GM18907 (cell line): ENCODE measurements at regions not wholly inside any gene's neighbourhood (a gene's known extent, or its start where the extent isn't known, plus 50 kb on each side); places are given as distances from the start of the nearest gene placed in this dataset.

Source experiments
- ATAC-seq: cut with Tn5 transposase; IDR thresholded peaks from one replicate; pipeline ENCODE4 v1.9.1; 2021; ENCODE audit warnings: mild to moderate bottlenecking, moderate library complexity; ENCODE audit not compliant: unreplicated experiment

DNA sequence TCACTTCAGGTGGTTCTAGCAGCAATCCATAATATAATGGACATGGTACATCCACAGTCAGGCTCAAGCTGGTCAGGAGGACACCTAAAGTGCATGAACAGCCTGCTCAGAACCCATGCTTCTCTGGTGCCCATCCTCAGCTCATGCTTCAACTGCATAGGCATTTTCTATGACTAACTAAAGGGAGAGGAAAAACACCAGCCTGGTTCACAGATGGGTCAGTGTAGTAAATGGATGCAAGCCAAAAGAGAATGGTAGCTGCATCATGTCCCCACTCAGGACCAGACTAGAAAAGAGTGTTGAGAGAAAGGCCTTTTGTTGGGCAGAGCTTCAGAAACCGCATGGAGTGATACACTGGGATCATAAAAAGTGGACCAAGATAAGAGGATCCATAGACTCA, 556.6 kb downstream of the TLE1 start:
- no peak for ATAC-seq

DNA sequence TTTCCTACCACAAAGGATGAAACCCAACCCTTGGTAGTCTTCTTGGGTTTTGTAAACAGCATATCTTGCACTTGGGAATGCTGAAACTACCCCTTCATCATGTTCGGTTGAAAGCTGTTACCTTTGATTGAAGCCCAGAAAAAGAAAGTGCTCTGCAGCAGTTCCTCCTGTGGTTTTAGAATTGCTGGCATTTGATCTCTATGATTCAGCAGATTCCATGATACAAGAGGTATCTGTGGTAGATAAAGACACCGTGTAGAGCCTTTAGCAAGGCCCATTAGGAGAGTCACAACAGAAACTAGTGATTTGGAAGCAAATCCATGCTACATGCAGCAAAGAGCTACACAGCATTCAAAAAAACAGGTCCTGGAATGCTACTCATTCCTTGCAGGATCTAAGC, 557.0 kb downstream of the TLE1 start:
- ATAC-seq, result no peak

DNA sequence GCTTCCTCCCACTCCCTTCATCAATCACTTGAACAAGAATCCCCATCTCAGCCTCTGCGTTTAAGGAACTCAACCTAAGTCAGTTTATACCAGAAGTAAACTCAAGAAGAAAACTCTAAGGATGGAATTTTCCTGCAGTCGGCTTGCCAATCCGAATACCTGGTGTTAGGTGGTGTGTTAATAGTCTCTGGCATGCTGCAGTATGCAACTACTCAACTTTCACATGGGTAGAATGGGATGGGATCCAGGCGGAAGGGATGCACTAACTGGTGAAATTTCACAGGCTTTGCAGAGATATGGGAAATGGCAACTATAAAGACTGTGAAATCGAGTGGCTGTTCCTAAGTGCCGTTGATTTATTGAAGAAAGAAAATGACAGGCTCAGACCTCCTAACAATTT, 560.6 kb downstream of the TLE1 start:
- ATAC-seq, result no peak

DNA sequence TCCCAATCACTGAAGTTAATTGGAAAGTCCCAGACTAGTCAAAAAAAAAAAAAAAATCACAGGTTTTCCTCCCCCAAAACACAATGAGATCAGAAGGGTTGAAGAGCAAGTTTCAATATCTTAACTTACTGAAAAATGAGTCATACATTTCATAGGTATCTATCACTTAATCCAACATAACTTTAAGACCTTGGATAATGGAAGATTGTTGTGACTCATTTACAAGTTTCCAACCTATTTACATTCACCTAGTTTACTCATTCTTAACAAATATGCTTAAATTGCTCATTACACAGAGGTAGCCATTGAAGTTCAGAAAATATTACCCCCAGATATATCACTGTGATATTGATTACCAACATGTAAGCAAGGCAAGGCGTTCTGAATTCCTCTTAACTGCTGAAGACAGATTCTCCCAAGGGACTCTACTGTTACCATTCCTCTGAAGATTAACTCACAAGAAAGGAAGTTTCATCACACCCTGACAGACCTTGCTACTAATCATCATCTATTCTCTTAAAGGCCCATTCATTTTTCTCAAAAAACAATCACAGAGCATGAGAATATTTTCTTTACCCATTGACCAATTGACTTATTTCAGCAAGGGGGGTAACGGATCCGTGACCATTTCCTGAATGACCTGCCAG, 563.8 kb downstream of the TLE1 start:
- no peak for ATAC-seq

DNA sequence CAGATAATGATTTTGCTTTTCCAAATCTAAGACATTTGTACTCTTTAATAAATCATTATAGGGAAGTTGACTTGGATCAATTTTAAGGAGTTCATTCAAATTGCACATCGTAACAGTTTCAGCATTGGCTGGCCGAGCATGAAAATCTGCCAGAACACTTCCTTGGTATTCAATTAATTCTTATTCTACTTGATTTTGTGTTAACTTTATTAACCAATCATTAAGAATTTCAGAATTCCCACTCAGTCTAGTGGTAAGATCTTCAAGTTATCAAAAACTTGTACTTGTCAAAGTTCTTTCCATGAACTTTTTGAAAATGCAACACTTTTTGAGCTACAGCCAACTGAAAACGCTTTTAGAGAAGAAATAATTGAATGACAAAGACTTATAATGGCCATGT, 565.8 kb downstream of the TLE1 start:
- ATAC-seq, result no peak

DNA sequence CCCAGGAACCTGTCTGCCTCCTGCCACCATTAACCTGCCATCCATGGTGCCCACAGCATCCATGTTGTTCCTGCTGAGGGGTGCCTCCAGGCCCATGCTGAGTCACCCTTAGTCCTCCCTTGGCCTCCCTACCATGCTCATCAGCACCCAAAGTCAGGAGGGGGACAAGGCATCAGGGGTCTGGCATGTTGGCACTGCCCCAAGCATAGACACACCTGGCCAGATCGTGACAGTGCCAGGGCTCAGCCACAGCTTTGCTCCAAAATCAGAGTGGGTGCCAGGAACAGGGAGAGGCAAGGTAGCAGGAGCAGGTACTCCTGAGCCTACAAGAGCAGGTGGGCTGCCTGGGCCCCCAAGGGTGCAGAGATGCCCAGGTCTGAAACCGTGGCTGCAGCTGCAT, 566.6 kb downstream of the TLE1 start:
- ATAC-seq, result no peak

DNA sequence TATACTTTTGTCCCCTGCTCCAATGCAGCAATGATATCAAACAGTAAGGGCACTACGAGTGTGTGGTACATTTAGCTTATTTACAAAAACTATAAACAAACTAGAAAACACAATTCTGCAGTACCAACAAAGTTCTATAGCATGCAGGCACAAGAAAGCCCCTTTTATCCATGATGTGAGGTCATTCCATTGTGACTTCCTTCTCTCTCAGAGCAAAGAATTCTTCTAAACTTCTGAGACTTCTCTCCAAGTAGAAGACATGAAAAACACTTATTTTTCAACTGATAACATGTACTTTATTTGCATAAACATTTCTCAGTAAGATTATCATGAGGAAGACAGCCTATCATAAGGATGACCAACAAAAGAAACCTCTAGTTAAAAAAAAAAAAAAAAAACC, 569.8 kb downstream of the TLE1 start:
- no peak for ATAC-seq

DNA sequence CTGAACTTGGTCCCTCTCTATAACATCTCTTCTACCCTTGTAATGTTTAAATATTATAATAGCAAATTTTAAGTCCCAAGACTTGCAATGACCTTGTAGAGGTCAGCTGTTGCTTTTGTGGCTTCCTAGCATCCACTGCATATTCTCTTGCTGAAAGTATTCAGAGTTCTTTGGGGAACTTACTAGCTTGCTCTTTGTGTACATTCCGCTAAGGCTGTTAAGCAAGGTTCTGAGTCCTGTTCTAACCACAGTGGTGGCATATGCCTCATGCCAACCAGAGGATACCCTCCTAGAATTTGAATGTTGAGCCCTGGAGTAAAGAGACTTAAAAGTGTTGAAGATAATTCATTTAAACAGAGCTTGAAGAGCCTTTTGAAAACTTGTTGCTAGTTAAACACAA, 570.9 kb downstream of the TLE1 start:
- no peak for ATAC-seq

DNA sequence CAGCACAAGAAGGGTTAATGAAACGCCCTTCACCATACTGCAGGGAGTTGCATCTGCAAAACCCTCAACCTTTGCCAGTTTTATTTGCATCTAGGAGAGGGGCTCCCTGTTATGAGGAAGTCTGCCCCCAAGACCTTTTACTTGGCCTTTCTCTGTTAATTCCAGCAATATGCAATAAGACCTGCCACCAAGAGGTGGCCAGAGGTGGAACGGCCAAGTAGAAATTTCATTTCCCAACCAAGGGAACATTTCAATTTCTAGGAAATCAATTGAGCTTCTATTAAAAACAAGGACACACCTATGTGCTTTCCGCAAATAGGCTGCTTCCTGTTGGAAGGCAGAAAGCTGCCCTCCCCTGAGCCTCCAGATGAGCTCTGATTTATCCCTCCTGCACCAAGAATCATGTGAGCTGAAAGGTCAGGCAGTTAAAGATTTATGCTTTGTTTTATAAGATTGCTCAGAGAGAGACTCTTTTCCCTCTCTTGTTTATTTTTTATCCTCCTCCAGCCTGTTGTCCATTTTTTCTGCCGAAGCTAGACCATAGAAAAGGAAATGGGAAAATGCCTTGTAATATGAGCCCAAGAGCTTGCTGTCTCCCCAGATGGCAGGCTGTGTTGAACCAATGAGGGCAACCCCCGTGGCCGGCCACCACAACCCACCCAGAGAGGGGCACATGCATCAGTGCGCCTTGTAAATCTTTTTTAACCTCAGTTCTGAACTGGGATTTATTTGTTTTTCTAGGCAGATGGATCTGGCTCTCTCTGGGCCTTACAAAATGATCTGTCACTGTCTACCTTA, 572.8 kb downstream of the TLE1 start:
- no peak for ATAC-seq

DNA sequence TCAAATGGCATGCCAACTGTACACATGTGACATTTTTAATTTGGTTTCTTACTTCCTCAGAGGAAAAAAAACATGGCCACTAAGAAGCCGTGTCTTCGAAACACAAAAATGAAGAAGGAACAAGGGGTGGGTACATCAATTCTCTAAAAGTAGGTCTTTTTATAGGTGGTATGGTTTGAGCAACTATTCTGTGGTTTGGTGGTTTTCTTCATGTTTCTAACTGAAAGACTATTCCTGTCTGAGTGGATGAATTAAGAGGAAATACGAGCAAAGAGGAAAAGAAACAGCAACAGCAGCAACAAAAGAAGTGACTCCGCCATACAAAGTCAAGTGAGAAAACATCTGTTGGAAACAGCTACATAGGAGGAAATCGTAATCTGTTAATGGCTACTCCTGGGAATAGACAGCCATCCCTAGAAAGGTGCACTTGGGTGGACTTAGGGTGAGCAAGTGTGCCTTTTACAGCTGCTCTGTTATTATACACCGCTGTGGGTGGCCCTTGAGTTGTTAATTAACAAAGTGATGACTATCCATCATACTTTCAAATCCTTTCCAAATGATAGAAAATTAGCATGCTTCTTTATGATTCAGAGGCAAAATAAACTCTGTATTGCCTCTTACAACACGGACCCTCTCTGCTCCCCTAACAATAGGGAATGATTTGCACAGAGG, 575.8 kb downstream of the TLE1 start:
- ATAC-seq, result no peak

DNA sequence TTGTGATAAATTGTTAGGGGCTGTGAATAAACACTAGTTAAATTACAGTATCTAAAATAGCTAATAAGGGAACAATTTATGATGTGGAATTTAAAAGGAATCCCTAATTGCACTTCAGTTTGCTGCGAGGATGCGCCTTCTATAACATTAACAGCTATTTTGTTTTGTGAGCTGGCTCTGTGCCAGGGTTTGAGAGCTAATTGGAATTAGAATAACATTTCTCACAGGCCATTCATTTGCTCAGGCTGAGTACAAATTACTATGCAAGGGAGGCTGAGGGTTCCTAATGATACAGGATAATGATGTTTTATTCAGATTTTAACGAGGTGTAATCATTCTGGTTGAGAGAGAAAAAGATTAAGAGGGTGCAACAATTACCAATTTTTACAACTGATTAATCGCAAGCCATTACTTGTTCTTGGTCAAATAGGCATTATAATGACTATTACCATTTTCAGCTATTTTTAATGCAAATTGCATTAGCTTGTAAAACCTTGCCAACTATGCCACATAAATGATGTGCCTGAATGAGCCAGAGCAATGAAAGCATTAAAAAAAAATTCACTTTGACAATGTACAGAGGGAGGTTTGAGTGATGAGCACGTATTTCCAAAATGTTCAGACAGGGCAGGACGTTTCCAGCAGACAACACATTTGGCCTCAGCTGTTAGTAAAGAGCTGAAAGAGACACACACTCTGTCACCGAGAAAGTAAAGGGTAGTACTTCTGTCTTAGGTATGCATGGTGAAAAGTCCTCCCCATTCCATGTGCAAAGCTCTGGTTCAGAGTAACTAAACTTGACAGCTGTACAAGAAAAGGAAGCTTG, 576.5 kb downstream of the TLE1 start:
- no peak for ATAC-seq

DNA sequence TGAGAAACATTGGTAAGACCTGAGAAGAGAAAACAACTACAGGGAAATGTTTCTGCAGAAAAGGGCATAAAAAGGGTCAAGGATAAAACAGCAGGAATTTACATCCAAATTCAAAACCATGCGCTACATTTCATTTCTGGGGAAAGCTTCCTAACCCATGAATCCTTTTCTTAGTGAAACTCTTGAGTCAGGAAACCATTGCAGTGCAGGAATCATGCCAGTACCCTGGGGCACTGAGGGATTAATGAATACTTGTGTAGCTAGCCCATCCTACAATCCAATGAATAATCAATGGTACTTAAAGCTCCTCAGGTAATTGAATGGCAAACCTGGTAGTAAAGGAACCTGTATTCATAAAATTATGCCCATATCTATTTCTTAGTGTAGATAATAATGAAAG, 580.5 kb downstream of the TLE1 start:
- ATAC-seq, result no peak

DNA sequence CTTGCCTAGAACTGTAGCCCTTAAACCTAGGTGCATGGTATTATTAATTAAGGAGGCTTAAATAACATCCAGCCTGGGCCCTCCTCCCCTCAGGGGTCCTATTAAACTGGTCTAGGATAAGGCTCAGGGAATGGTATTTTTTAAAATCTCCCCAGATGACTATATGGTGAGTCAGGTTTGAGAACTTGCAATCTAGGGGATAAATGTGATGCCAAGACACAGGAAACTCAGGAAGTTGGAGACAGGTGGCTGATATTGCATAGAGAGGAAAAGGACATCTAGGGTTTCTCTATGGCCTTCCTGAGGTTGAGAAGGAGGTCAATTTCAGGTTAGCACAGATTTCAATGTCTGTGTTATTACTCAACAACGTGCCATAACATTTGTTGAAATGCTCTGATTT, 581.0 kb downstream of the TLE1 start:
- no peak for ATAC-seq

DNA sequence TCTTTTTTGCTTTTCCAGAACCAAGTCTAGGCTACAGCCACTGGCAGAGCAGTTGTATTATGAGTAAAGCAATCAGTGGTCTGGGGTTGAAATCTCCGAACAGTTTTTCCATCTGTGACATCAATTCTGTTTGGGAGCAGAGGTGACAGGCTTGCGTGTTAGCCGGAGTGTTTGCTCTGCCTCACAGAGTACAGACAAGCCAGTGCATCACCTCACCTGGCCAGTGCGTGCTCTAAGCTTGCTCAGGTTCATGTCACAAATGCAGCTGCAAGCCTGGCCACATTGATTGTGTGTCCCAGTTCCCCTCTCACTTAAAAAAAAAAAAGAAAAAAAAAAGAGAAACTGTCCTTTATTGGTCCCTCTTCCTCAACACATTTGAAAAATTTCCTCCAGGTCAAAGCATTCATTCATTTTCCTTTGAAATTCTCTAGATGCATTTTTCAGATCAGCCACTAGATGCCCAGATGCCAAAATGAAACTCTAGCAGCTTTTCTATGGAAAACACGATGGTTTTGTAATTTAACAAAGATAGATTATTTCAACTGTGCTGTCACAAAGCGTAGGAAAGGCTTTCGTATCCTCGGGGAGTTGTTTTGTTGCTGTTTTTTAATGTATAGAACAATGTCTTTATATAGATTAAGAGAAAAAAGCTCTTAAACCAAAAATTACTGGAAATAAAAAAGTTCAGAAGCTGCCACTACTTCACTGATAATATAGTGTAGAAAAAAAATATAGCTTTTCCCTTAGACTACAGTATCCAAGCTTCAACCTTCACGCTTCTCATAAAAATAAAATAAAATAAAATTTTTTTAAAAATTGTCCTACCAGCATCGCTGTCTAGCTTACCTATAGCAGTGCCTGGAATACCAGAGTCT, 585.5 kb downstream of the TLE1 start:
- ATAC-seq, result no peak

DNA sequence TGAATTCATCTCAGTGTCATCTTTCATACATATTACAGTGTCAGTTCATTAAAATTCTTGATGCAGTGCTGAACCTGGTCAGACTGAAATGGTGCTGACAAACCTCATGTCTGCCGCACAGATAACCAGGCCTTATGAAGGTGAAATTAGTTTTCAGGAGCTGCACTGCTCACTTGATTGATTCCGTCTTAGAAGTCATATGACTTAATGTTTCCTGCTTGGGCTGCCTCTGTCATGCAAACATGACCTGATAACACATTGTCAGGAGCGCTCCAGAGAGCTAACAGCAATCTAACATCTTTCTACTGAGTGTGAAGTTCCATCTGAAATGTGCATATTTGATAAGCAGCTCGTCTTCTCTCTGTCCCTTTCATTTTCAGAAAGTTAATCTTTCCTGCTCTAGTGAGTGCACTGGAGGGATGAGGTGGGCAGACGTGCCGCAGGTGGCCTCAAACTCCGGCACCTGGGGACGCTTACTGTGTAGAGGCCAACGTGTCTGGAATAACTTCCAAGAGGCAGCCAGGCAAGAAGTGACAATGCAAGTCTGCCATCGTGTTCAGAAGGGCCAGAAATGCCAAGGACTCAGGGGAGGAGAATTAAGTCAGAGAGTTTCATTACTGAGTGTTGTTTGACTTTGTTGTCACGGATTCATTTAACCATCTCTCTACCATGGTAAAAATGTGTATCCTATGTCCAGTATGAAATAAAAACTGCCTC, 592.1 kb downstream of the TLE1 start:
- ATAC-seq, result no peak

DNA sequence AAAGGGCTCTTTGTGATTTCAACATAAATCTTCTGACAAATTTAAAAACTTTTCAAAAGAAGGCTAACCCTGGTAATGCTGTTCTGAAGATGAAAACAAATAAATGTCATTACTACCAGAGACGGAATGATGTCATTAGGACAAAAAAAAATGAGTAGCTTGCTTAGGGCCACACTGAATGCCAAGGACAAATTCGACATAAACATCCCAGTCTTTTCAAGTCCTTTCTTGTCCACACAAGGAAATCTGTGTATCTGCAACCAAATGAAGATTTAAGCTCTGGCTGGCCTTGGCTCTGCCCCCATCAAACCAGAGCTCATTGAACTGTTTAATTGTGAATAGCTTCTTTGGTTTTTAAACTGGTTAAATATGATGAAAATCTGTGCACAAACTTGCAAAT, 592.7 kb downstream of the TLE1 start:
- ATAC-seq, result no peak

DNA sequence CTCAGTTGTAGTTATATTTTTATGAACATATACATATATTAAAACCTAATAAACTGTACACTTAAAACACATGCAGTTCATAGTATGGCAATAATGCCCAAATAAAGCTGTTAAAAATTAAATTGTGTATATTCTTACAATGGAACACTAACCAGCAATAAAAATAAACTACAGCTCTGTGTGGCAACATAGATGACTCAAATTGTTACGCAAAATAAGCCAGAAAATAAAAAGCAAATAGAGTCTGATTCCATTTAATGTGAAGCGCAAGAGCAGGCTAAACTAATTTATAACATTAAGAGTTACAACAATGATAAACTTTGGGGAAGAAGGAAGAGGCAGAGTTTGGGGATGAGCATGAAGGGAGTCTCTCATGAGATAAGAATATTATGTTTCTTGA, 597.3 kb downstream of the TLE1 start:
- ATAC-seq, result no peak

DNA sequence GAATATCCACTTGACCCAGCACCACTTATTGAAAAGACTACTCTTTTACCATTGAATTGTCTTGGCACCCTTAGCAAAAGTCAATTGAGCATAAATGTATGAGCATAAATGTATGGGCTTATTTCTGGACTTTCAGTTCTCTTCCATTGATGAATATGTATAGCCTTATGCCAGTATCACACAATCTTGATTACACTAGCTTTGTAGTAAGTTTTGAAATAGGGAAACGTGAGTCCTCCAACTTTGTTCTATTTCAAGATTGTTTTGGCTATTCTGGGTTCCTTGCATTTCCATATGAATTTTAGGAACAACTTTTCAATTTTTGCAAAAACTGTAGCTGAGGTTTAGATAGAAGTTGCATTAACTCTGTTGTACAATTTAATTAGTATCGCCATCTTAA, 601.0 kb downstream of the TLE1 start:
- ATAC-seq, result no peak

DNA sequence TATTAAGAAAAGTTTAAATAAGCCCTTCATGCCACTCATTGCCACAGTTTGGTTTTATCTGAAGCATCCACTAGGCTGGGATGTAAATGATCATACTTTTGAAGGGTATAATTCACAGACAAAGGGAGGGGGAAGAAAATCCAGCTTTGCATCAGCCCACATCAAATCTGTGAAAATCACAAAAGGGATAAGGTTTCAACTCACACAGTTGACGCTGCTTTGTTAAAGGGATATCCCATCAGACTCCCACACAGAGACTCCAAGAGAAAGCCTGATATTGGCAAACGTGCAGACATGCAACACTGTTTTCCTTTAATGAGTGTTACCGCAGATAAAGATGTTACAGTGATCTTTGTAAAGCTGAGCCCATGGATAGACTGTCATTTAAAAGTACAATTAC, 602.9 kb downstream of the TLE1 start:
- no peak for ATAC-seq
